ENCODE measurements at regions not wholly inside any gene's neighbourhood (a gene's known extent, or its start where the extent isn't known, plus 50 kb on each side); places are given as distances from the start of the nearest gene placed in this dataset.

GRCh38 chr2:6749962-6750361 lies 115.7 kb downstream of the CMPK2 start:
- H3K4me1 ChIP-seq = no peaks in the 10 kb centered on the region
- no peak overlapping the region for H3K27ac ChIP-seq
- DNase-seq (no peak), ATAC-seq (no peak)
- H3K4me3 ChIP-seq = no peak overlapping the region
- WGBS (ENCODE audit: insufficient coverage, low coverage, low lambda C conversion rate, missing lambda C conversion rate) = 66% methylated on average over 2 of the region's 2 CpGs
- intact Hi-C loops (cut with DNase I) = no loop called here
- H3K36me3 ChIP-seq = no peaks in the 10 kb centered on the region
- no peaks in the 10 kb centered on the region for H3K27me3 ChIP-seq
- TF ChIP-seq POLR2A (IDR thresholded peaks at IDR 0.05) = no peak
- TF ChIP-seq CTCF (IDR thresholded peaks at IDR 0.05) = no peak
- H3K9me3 ChIP-seq = no peaks in the 10 kb centered on the region

- no peak overlapping the region for H3K4me3 ChIP-seq
- no peaks in the 10 kb centered on the region for H3K9me3 ChIP-seq
- intact Hi-C loops (cut with DNase I) = no loop called here
- WGBS (ENCODE audit: insufficient coverage, low coverage, low lambda C conversion rate, missing lambda C conversion rate) = 22% methylated on average over 7 of the region's 8 CpGs
- no peak for TF ChIP-seq CTCF (IDR thresholded peaks at IDR 0.05)
- TF ChIP-seq POLR2A (IDR thresholded peaks at IDR 0.05) = no peak
- ATAC-seq (no peak), DNase-seq (no peak)
- H3K27me3 ChIP-seq = no peaks in the 10 kb centered on the region
- H3K4me1 ChIP-seq = no peaks in the 10 kb centered on the region
- no peak overlapping the region for H3K27ac ChIP-seq
- no peaks in the 10 kb centered on the region for H3K36me3 ChIP-seq
Measured at GRCh38 chr2:6750411-6751158, 115.1 kb downstream of the CMPK2 start.

GRCh38 chr2:6754419-6754818 lies 111.3 kb downstream of the CMPK2 start:
- TF ChIP-seq POLR2A (IDR thresholded peaks at IDR 0.05) (no peak), CTCF (IDR thresholded peaks at IDR 0.05) (no peak)
- intact Hi-C loops (cut with DNase I) = no loop called here
- ATAC-seq = no peak
- Histone ChIP-seq H3K27ac (no peak overlapping the region), H3K4me3 (no peak overlapping the region), H3K4me1 (peaks cover 0 to 3% (median 0%) of the 10 kb centered on the region in 4 donors), H3K9me3 (no peaks in the 10 kb centered on the region), H3K27me3 (no peaks in the 10 kb centered on the region), H3K36me3 (no peaks in the 10 kb centered on the region)
- no peak for DNase-seq
- WGBS (ENCODE audit: insufficient coverage, low coverage, low lambda C conversion rate, missing lambda C conversion rate) = 58% methylated on average over 9 of the region's 9 CpGs

- Histone ChIP-seq H3K27me3 (no peaks in the 10 kb centered on the region), H3K9me3 (no peaks in the 10 kb centered on the region), H3K27ac (no peak overlapping the region), H3K4me1 (peaks cover 0 to 3% (median 0%) of the 10 kb centered on the region in 4 donors), H3K36me3 (no peaks in the 10 kb centered on the region), H3K4me3 (no peak overlapping the region)
- DNase-seq (no peak), ATAC-seq (no peak)
- WGBS (ENCODE audit: insufficient coverage, low coverage, low lambda C conversion rate, missing lambda C conversion rate) = 83% methylated on average over 6 of the region's 6 CpGs
- TF ChIP-seq CTCF (IDR thresholded peaks at IDR 0.05) (no peak), POLR2A (IDR thresholded peaks at IDR 0.05) (no peak)
- intact Hi-C loops (cut with DNase I) = no loop called here
Measured at GRCh38 chr2:6755456-6755855, 110.3 kb downstream of the CMPK2 start.

Data from right lobe of liver (tissue), 6 donors.